GM12878 (cell line): ENCODE measurements at regions not wholly inside any gene's neighbourhood (a gene's known extent, or its start where the extent isn't known, plus 50 kb on each side); places are given as distances from the start of the nearest gene placed in this dataset.

Experiments
- ATF7 ChIP-seq: fragments of 450-650 bp; IDR thresholded peaks from 2 replicates; pipeline ENCODE4 v1.6.1; 2016; ENCODE audit warnings: low read depth, mild to moderate bottlenecking
- CREB1 ChIP-seq: IDR thresholded peaks from 2 replicates; pipeline ENCODE4 v1.6.1; 2012; ENCODE audit warnings: low read depth, mild to moderate bottlenecking, inconsistent platforms
- IKZF1 ChIP-seq: fragments of 450-650 bp; conservative IDR thresholded peaks from 2 replicates; pipeline ENCODE4 v1.6.1; 2017; ENCODE audit warnings: antibody characterized with exemption, mild to moderate bottlenecking
- MEF2B ChIP-seq: fragments of 450-650 bp; IDR thresholded peaks from 2 replicates; pipeline ENCODE4 v1.6.1; 2018; ENCODE audit warnings: mild to moderate bottlenecking, moderate library complexity; ENCODE audit not compliant: partially characterized antibody, poor library complexity, severe bottlenecking
- POLR2AphosphoS5 ChIP-seq: IDR thresholded peaks from 2 replicates; pipeline ENCODE4 v1.6.1; 2011; ENCODE audit warnings: mild to moderate bottlenecking, low read length, inconsistent platforms
- RB1 ChIP-seq: fragments of 450-650 bp; formaldehyde crosslinking; IDR thresholded peaks from 2 replicates; pipeline ENCODE4 v1.6.1; 2017; ENCODE audit warnings: mild to moderate bottlenecking, borderline replicate concordance
- RCOR1 ChIP-seq: conservative IDR thresholded peaks from 2 replicates; pipeline ENCODE4 v1.6.1; 2012; ENCODE audit warnings: low read depth, low read length, improper control_type of control experiment
- SREBF1 ChIP-seq: IDR thresholded peaks from 2 replicates; pipeline ENCODE4 v1.6.1; 2012; ENCODE audit warnings: mild to moderate bottlenecking, low read length
- YY1 ChIP-seq: IDR thresholded peaks from 2 replicates; pipeline ENCODE4 v1.6.1; 2011; ENCODE audit warnings: low read depth, mild to moderate bottlenecking, low read length
- ZBTB4 ChIP-seq: fragments of 450-650 bp; formaldehyde crosslinking; IDR thresholded peaks from 2 replicates; pipeline ENCODE4 v1.4.0; 2022; ENCODE audit warnings: mild to moderate bottlenecking, moderate library complexity
- ZNF24 ChIP-seq: fragments of 450-650 bp; IDR thresholded peaks from 2 replicates; pipeline ENCODE4 v1.6.1; 2017; ENCODE audit warnings: antibody characterized with exemption, mild to moderate bottlenecking
- ZZZ3 ChIP-seq: IDR thresholded peaks from 2 replicates; pipeline ENCODE4 v1.6.1; 2011; ENCODE audit warnings: low read depth; ENCODE audit not compliant: control insufficient read depth, insufficient read length
- TF ChIP-seq, protein P1 (sequence below): IDR thresholded peaks from 2 replicates; pipeline ENCODE4 v1.6.1; 2011; ENCODE audit warnings: low read depth, low read length, improper control_type of control experiment, borderline replicate concordance
- TF ChIP-seq, protein P2 (sequence below): IDR thresholded peaks from 2 replicates; pipeline ENCODE4 v1.6.1; 2012; ENCODE audit warnings: improper control_type of control experiment, low read depth, low read length; ENCODE audit not compliant: insufficient replicate concordance
- TF ChIP-seq, protein P3 (sequence below): fragments of 450-650 bp; IDR thresholded peaks from 2 replicates; pipeline ENCODE4 v1.6.1; 2016; ENCODE audit warnings: mild to moderate bottlenecking

GRCh38 chr9:96152550-96152949, 149.4 kb downstream of the HSD17B3 start (continued):
- TF ChIP-seq, protein P1, sequence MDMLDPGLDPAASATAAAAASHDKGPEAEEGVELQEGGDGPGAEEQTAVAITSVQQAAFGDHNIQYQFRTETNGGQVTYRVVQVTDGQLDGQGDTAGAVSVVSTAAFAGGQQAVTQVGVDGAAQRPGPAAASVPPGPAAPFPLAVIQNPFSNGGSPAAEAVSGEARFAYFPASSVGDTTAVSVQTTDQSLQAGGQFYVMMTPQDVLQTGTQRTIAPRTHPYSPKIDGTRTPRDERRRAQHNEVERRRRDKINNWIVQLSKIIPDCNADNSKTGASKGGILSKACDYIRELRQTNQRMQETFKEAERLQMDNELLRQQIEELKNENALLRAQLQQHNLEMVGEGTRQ, result no peak
- TF ChIP-seq ZZZ3 (no peak), CREB1 (no peak), SREBF1 (no peak), YY1 (no peak), ZNF24 (no peak), POLR2AphosphoS5 (no peak), ZBTB4 (CRISPR knock-in tag) (no peak), RCOR1 (no peak), IKZF1 (no peak; the same call in 1 of the 2 replicates), MEF2B (peak; percentile 91), ATF7 (no peak), RB1 (no peak)
- TF ChIP-seq, protein P2, sequence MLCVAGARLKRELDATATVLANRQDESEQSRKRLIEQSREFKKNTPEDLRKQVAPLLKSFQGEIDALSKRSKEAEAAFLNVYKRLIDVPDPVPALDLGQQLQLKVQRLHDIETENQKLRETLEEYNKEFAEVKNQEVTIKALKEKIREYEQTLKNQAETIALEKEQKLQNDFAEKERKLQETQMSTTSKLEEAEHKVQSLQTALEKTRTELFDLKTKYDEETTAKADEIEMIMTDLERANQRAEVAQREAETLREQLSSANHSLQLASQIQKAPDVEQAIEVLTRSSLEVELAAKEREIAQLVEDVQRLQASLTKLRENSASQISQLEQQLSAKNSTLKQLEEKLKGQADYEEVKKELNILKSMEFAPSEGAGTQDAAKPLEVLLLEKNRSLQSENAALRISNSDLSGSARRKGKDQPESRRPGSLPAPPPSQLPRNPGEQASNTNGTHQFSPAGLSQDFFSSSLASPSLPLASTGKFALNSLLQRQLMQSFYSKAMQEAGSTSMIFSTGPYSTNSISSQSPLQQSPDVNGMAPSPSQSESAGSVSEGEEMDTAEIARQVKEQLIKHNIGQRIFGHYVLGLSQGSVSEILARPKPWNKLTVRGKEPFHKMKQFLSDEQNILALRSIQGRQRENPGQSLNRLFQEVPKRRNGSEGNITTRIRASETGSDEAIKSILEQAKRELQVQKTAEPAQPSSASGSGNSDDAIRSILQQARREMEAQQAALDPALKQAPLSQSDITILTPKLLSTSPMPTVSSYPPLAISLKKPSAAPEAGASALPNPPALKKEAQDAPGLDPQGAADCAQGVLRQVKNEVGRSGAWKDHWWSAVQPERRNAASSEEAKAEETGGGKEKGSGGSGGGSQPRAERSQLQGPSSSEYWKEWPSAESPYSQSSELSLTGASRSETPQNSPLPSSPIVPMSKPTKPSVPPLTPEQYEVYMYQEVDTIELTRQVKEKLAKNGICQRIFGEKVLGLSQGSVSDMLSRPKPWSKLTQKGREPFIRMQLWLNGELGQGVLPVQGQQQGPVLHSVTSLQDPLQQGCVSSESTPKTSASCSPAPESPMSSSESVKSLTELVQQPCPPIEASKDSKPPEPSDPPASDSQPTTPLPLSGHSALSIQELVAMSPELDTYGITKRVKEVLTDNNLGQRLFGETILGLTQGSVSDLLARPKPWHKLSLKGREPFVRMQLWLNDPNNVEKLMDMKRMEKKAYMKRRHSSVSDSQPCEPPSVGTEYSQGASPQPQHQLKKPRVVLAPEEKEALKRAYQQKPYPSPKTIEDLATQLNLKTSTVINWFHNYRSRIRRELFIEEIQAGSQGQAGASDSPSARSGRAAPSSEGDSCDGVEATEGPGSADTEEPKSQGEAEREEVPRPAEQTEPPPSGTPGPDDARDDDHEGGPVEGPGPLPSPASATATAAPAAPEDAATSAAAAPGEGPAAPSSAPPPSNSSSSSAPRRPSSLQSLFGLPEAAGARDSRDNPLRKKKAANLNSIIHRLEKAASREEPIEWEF, result no peak
- TF ChIP-seq, protein P3, sequence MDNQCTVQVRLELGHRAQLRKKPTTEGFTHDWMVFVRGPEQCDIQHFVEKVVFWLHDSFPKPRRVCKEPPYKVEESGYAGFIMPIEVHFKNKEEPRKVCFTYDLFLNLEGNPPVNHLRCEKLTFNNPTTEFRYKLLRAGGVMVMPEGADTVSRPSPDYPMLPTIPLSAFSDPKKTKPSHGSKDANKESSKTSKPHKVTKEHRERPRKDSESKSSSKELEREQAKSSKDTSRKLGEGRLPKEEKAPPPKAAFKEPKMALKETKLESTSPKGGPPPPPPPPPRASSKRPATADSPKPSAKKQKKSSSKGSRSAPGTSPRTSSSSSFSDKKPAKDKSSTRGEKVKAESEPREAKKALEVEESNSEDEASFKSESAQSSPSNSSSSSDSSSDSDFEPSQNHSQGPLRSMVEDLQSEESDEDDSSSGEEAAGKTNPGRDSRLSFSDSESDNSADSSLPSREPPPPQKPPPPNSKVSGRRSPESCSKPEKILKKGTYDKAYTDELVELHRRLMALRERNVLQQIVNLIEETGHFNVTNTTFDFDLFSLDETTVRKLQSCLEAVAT, result 0 out of 2 replicates have a peak, but pooled peaks have one; percentile 5
- TF ChIP-seq, all 136 proteins: peak for 6
